ENCODE measurements at regions not wholly inside any gene's neighbourhood (a gene's known extent, or its start where the extent isn't known, plus 50 kb on each side); places are given as distances from the start of the nearest gene placed in this dataset.
A peak's percentile ranks its signal among the peaks of the same experiment; 100 is the strongest.

DNA sequence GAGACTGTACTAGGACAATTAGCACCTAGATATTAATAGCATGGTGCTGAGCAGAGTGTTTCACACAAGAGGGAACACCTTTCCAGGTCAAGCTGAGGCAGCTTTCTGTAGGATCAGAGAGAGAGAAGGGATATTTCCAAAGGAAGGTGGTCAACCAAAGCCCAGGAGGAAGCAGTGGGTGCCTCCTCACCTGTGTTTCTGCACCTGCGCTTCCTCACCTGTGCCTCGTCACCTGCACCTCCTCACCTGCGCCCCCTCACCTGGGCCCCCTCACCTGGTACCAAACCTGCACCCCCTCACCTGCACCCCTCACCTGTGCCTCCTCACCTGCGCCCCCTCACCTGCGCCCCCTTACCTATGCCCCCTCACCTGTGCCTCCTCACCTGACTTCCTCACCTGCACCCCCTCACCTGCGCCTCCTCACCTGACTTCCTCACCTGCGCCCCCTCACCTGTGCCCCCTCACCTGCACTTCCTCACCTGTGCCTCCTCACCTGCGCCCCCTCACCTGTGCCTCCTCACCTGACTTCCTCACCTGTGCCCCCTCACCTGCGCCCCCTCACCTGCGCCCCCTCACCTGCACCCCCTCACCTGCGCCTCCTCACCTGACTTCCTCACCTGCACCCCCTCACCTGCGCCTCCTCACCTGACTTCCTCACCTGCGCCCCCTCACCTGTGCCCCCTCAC is 67.9 kb downstream of the TTLL2 start:
- DNase-seq (no peak), ATAC-seq (no peak)
- intact Hi-C loops (cut with DNase I, micrococcal nuclease): no loop called here
- Histone ChIP-seq H3K4me3 (no peak overlapping the region), H3K4me1 (ENCODE audit: low read depth) (no peaks in the 10 kb centered on the region), H3K36me3 (ENCODE audit: low read depth) (no peaks in the 10 kb centered on the region), H3K9me3 (no peaks in the 10 kb centered on the region)
- TF ChIP-seq, protein P1, sequence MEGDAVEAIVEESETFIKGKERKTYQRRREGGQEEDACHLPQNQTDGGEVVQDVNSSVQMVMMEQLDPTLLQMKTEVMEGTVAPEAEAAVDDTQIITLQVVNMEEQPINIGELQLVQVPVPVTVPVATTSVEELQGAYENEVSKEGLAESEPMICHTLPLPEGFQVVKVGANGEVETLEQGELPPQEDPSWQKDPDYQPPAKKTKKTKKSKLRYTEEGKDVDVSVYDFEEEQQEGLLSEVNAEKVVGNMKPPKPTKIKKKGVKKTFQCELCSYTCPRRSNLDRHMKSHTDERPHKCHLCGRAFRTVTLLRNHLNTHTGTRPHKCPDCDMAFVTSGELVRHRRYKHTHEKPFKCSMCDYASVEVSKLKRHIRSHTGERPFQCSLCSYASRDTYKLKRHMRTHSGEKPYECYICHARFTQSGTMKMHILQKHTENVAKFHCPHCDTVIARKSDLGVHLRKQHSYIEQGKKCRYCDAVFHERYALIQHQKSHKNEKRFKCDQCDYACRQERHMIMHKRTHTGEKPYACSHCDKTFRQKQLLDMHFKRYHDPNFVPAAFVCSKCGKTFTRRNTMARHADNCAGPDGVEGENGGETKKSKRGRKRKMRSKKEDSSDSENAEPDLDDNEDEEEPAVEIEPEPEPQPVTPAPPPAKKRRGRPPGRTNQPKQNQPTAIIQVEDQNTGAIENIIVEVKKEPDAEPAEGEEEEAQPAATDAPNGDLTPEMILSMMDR (IDR thresholded peaks at IDR 0.05): no peak

DNA sequence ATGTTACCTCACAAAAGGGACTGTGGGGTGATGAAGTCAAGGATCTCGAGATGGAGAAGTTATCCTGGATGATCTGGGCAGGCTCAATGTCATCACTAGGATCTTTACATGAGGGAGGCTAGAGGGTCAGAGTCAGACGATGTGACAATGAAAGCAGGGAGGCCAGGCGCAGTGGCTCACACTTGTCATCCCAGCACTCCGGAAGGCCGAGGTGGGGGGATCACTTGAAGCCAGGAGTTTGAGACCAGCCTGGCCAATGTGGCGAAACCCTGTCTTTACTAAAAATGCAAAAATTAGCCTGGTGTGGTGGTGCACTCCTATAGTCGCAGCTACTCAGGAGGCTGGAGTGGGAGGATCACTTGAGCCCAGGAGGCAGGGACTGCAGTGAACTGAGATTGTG is 68.8 kb downstream of the TTLL2 start:
- intact Hi-C loops (cut with DNase I, micrococcal nuclease): no loop called here
- TF ChIP-seq, protein P1 (IDR thresholded peaks at IDR 0.05): no peak
- no peak for ATAC-seq
- DNase-seq: no peak
- Histone ChIP-seq H3K4me3 (no peak overlapping the region), H3K4me1 (ENCODE audit: low read depth) (no peaks in the 10 kb centered on the region), H3K9me3 (no peaks in the 10 kb centered on the region), H3K36me3 (ENCODE audit: low read depth) (no peaks in the 10 kb centered on the region)

DNA sequence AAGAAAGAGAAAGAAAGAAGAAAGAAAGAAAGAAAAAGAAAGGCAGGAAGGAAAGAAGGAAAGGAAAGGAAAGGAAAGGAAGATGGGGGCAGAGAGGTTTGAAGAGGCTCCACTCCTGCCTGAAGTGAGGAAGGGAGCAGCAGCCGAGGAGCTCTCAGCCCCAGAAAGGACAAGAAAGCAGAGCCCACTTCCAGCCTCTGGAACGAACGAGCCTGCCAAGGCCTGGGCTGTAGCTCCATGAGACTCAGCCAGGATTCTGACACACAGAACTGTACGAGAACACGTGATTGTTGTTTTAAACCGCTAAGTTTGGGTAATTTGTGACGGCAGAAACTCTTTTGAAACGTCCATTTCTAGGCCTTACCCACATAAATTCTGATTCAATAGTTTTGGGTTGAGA is 69.5 kb downstream of the TTLL2 start:
- no peaks in the 10 kb centered on the region for H3K4me1 ChIP-seq (ENCODE audit: low read depth)
- no peaks in the 10 kb centered on the region for H3K9me3 ChIP-seq
- no peak for DNase-seq
- no peak overlapping the region for H3K4me3 ChIP-seq
- H3K36me3 ChIP-seq (ENCODE audit: low read depth): no peaks in the 10 kb centered on the region
- TF ChIP-seq, protein P1 (IDR thresholded peaks at IDR 0.05): no peak
- intact Hi-C loops (cut with DNase I, micrococcal nuclease): no loop called here
- no peak for ATAC-seq

DNA sequence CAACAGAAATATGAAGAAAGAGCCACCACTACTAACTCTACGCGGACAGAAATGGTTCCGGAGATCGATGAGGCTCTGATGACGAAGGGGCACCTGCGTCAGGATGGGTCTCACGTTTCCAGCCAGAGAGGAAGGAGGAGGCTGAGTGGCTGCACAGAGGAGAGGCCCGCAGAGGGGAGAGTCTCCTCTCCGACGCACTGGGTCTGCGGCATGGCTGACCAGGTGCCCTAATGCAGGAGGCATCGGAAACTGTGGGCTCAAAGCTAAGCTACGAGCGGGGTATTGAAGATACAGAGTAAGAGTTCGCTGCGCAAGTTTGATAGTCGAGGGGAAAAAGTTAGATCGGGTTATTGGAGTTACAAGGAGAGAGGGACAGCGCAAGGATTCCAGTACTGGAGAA is 69.9 kb downstream of the TTLL2 start:
- ATAC-seq (no peak), DNase-seq (no peak)
- H3K9me3 ChIP-seq: no peaks in the 10 kb centered on the region
- intact Hi-C loops (cut with DNase I, micrococcal nuclease): no loop called here
- TF ChIP-seq, protein P1 (IDR thresholded peaks at IDR 0.05): no peak
- H3K36me3 ChIP-seq (ENCODE audit: low read depth): no peaks in the 10 kb centered on the region
- H3K4me1 ChIP-seq (ENCODE audit: low read depth): no peaks in the 10 kb centered on the region
- no peak overlapping the region for H3K4me3 ChIP-seq

DNA sequence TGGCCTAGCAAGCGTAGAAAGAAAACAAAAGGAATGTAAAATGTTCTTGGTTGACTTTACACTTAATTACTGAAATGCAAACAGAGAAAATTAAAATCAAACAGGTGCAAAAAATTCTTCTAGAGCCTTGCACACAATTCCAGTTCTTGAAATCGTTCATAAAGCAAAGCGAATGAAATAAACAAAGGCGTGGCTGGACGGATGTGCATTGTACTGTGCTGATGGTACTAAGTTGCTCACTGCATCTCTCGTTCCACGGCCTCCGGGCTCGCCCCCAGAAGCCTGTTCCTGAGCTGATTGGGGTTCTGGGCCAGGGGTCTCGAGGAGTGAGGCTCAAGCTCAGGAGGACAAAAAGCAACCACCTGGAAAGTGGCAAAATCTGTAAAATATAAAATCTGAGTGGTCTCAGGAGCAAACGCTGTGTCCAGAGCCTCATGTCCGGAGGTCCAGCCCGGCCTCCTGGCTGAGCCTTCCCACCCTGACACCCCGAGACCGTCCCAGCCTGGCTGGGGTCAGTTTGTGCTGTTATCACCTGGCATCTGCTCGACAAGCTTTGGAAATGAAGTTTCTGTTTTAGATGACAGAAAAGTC is 71.3 kb downstream of the TTLL2 start:
- TF ChIP-seq, protein P1 (IDR thresholded peaks at IDR 0.05): no peak
- intact Hi-C loops (cut with DNase I, micrococcal nuclease): no loop called here
- DNase-seq (no peak), ATAC-seq (peak; percentile 45)
- Histone ChIP-seq H3K9me3 (no peaks in the 10 kb centered on the region), H3K4me3 (no peak overlapping the region), H3K36me3 (ENCODE audit: low read depth) (no peaks in the 10 kb centered on the region), H3K4me1 (ENCODE audit: low read depth) (peaks cover 3% of the 10 kb centered on the region)

Measured in mucosa of descending colon (tissue), 3 donors.